Mucosa of rectum (tissue), 2 donors: ENCODE measurements at regions not wholly inside any gene's neighbourhood (a gene's known extent, or its start where the extent isn't known, plus 50 kb on each side); places are given as distances from the start of the nearest gene placed in this dataset.
"Not testable (repeated sequence)": the region's sequence is repeated elsewhere in the genome, so short reads cannot be mapped to it uniquely, and the experiment has no call there.

Source experiments
- H3K27ac ChIP-seq, 2 donors: one replicate each; pipeline ENCODE4 v1.7.0; 2013; ENCODE audit warnings: inconsistent platforms in 2 of 2, low read depth in 2 of 2, low read length in 2 of 2
- H3K27me3 ChIP-seq, 2 donors: one replicate each; pipeline ENCODE4 v1.7.0; 2013; ENCODE audit warnings: low read length in 2 of 2; ENCODE audit not compliant: control insufficient read depth in 2 of 2, insufficient read depth in 2 of 2
- H3K36me3 ChIP-seq, 2 donors: one replicate each; pipeline ENCODE4 v1.7.0; 2013; ENCODE audit warnings: low read length in 2 of 2; ENCODE audit not compliant: control insufficient read depth in 2 of 2, insufficient read depth in 2 of 2
- H3K4me1 ChIP-seq, 2 donors: one replicate each; pipeline ENCODE4 v1.7.0; 2013; ENCODE audit warnings: low read length in 2 of 2, mild to moderate bottlenecking in 1 of 2; ENCODE audit not compliant: control insufficient read depth in 2 of 2, insufficient read depth in 2 of 2
- H3K4me3 ChIP-seq, 2 donors: one replicate each; pipeline ENCODE4 v1.7.0; 2013; ENCODE audit warnings: low read length in 2 of 2
- H3K9ac ChIP-seq, 2 donors: one replicate each; pipeline ENCODE4 v1.7.0; 2013; ENCODE audit warnings: low read length in 2 of 2, low read depth in 1 of 2, mild to moderate bottlenecking in 1 of 2
- H3K9me3 ChIP-seq, 2 donors: one replicate each; pipeline ENCODE4 v1.7.0; 2013; ENCODE audit warnings: low read length in 2 of 2; ENCODE audit not compliant: control insufficient read depth in 2 of 2
- donor health status: healthy.
- donor health status: Normal muscosa, but diverticular disease.

GRCh38 chr13:111593490-111593889 lies 273.0 kb downstream of the TEX29 start:
- H3K4me3 ChIP-seq, H3K4me1 ChIP-seq, H3K36me3 ChIP-seq, H3K27me3 ChIP-seq, H3K9ac ChIP-seq, H3K9me3 ChIP-seq, H3K27ac ChIP-seq: not testable (repeated sequence)

GRCh38 chr13:111594606-111595005 lies 274.2 kb downstream of the TEX29 start:
- Histone ChIP-seq H3K36me3 (no peaks in the 10 kb centered on the region), H3K27ac (no peak overlapping the region), H3K4me1 (no peaks in the 10 kb centered on the region), H3K9ac (no peak overlapping the region), H3K4me3 (no peak overlapping the region), H3K9me3 (no peaks in the 10 kb centered on the region), H3K27me3 (no peaks in the 10 kb centered on the region)

- Histone ChIP-seq H3K4me3 (no peak overlapping the region), H3K9me3 (no peaks in the 10 kb centered on the region), H3K36me3 (no peaks in the 10 kb centered on the region), H3K4me1 (no peaks in the 10 kb centered on the region), H3K27me3 (no peaks in the 10 kb centered on the region), H3K27ac (no peak overlapping the region), H3K9ac (no peak overlapping the region)
Measured at GRCh38 chr13:111595276-111595675, 274.8 kb downstream of the TEX29 start.

DNA sequence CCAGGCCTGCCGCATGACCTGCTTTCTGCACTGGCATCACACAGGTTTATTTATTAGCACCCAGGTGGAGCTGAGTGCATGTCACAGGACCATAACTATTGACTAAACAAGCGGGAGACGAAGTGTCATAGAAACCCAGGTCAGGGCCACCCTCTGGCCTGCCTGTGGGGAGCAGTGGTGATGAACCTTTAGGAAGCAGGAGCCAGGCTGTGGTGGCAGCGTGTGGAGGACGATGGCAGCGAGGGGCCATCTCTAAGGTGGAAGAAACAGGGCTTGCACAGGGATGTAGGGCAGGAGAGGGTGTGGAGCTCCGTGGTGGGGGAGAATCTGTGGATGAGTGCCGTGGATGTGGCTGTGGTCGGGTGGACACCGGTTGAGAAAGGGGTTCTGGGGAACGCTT lies 275.3 kb downstream of the TEX29 start:
- Histone ChIP-seq H3K4me1 (no peaks in the 10 kb centered on the region), H3K9me3 (no peaks in the 10 kb centered on the region), H3K9ac (no peak overlapping the region), H3K27ac (no peak overlapping the region), H3K27me3 (no peaks in the 10 kb centered on the region), H3K36me3 (no peaks in the 10 kb centered on the region), H3K4me3 (no peak overlapping the region)

DNA sequence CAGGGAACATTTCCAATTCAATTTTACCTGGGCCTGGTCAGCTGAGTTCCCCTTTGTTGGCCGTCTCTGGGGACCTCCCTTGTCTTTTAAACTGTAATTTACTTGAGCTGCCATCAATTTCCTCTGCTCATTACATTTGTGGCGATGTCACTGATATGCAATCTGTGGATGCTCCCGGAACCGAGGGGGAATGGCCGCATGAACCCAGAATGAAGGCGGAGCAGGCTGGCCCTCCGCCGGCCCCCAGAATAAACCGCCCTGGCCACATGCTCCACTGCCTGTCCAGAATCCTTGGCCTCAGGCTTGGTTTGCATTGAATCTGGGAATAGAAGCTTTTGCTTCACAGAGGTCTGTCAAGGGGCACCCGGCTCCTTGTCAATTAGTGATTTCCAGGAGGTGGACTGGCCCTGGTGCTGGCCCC lies 276.8 kb downstream of the TEX29 start:
- Histone ChIP-seq H3K9ac (no peak overlapping the region), H3K4me3 (no peak overlapping the region), H3K27me3 (no peaks in the 10 kb centered on the region), H3K36me3 (no peaks in the 10 kb centered on the region), H3K9me3 (no peaks in the 10 kb centered on the region), H3K27ac (no peak overlapping the region), H3K4me1 (no peaks in the 10 kb centered on the region)

DNA sequence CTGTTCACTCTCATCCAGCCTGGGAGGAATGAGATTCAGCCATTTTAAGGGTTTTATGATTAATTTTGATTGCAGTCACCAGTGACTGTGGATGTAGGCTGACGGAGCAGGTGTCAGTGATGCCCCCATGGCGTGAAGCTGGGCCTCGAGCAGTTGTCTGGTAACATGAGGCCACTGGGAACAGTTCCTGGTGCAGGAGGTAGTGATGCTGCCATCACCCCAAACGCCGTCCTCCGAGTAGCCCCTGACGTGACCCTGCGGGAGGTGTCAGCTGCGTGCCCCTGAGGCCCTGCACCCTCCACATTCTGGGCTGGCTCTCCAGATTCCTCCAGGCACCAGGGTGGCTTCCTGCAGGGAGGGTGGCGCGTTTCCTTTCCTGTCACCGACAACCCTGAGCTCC lies 277.2 kb downstream of the TEX29 start:
- Histone ChIP-seq H3K4me3 (no peak overlapping the region), H3K9ac (no peak overlapping the region), H3K36me3 (no peaks in the 10 kb centered on the region), H3K27ac (no peak overlapping the region), H3K9me3 (no peaks in the 10 kb centered on the region), H3K27me3 (no peaks in the 10 kb centered on the region), H3K4me1 (no peaks in the 10 kb centered on the region)

GRCh38 chr13:111598747-111599146 lies 278.3 kb downstream of the TEX29 start:
- no peak overlapping the region for H3K9ac ChIP-seq
- no peaks in the 10 kb centered on the region for H3K9me3 ChIP-seq
- H3K27me3 ChIP-seq: no peaks in the 10 kb centered on the region
- no peak overlapping the region for H3K4me3 ChIP-seq
- no peaks in the 10 kb centered on the region for H3K36me3 ChIP-seq
- H3K4me1 ChIP-seq: no peaks in the 10 kb centered on the region
- H3K27ac ChIP-seq: no peak overlapping the region

GRCh38 chr13:111599791-111600190 lies 279.3 kb downstream of the TEX29 start:
- Histone ChIP-seq H3K27me3 (no peaks in the 10 kb centered on the region), H3K9ac (no peak overlapping the region), H3K36me3 (no peaks in the 10 kb centered on the region), H3K9me3 (no peaks in the 10 kb centered on the region), H3K4me1 (no peaks in the 10 kb centered on the region), H3K27ac (no peak overlapping the region), H3K4me3 (no peak overlapping the region)

GRCh38 chr13:111602874-111603273 lies 282.4 kb downstream of the TEX29 start:
- Histone ChIP-seq H3K4me1 (no peaks in the 10 kb centered on the region), H3K4me3 (no peak overlapping the region), H3K9ac (no peak overlapping the region), H3K27ac (no peak overlapping the region), H3K9me3 (no peaks in the 10 kb centered on the region), H3K27me3 (no peaks in the 10 kb centered on the region), H3K36me3 (no peaks in the 10 kb centered on the region)

DNA sequence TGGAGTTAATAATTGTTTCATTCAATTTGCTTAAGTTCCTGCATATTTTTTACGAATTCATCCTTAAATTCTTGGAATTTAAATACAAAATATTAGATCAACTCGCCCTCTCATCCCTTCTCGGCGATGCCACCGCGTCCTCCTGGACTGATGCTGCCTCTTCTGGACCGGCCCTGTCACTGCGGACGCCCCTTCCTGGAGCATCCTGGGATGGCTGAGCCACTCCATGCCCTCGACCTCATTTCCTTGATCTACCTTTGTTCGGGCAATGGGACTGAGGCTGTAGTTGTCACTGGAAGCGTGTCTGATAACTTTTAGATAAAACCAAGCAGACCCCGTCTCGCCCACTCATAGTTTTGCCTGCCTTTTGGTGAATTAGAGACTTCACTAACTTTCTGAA lies 283.7 kb downstream of the TEX29 start:
- no peak overlapping the region for H3K4me3 ChIP-seq
- H3K27ac ChIP-seq: no peak overlapping the region
- no peaks in the 10 kb centered on the region for H3K36me3 ChIP-seq
- no peak overlapping the region for H3K9ac ChIP-seq
- no peaks in the 10 kb centered on the region for H3K9me3 ChIP-seq
- no peaks in the 10 kb centered on the region for H3K4me1 ChIP-seq
- no peaks in the 10 kb centered on the region for H3K27me3 ChIP-seq

DNA sequence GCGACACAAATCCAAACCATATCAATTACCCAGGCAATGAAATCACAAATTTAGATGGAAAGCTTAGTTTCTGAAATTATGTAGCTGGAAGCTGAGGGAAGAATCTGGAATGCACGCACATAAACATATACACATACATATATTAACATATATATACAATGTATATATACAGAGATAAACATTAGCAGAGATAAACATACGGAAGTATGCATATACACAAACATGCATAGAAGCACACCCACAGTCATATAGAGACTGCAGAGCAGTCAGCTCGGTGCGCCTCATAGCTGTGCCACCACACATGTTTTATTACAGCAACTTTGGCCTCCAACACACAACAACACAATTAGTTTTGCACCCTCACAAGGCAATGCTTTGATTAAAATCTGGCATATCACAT lies 288.1 kb downstream of the TEX29 start:
- Histone ChIP-seq H3K36me3 (no peaks in the 10 kb centered on the region), H3K27ac (no peak overlapping the region), H3K9me3 (no peaks in the 10 kb centered on the region), H3K9ac (no peak overlapping the region), H3K27me3 (no peaks in the 10 kb centered on the region), H3K4me1 (no peaks in the 10 kb centered on the region), H3K4me3 (no peak overlapping the region)
